DOHH2 (cell line): ENCODE measurements at regions not wholly inside any gene's neighbourhood (a gene's known extent, or its start where the extent isn't known, plus 50 kb on each side); places are given as distances from the start of the nearest gene placed in this dataset.
"Not testable (repeated sequence)": the region's sequence is repeated elsewhere in the genome, so short reads cannot be mapped to it uniquely, and the experiment has no call there.

Experiments used
- H3F3A ChIP-seq: fragments of 200-600 bp; sonication (generic), shearing (Covaris generic); 2 replicates; pipeline ENCODE4 v1.6.0; 2016; ENCODE audit warnings: antibody characterized with exemption, mild to moderate bottlenecking; ENCODE audit not compliant: control insufficient read depth, insufficient read depth
- H3K27ac ChIP-seq: fragments of 200-600 bp; sonication (generic); 2 replicates; pipeline ENCODE4 v1.5.1; 2014; ENCODE audit warnings: low read depth, mild to moderate bottlenecking, low read length, moderate library complexity
- H3K27me3 ChIP-seq: fragments of 200-600 bp; sonication (generic); 2 replicates; pipeline ENCODE4 v1.6.1; 2014; ENCODE audit warnings: mild to moderate bottlenecking, low read length, mixed read lengths; ENCODE audit not compliant: control insufficient read depth
- H3K36me3 ChIP-seq: fragments of 200-600 bp; sonication (generic); 2 replicates; pipeline ENCODE4 v1.6.1; 2014; ENCODE audit warnings: mild to moderate bottlenecking, low read length, moderate library complexity, mixed read lengths; ENCODE audit not compliant: control insufficient read depth
- H3K4me1 ChIP-seq: fragments of 200-600 bp; sonication (generic); 2 replicates; pipeline ENCODE4 v1.6.1; 2014; ENCODE audit warnings: mild to moderate bottlenecking, low read length, mixed read lengths; ENCODE audit not compliant: control insufficient read depth
- H3K4me2 ChIP-seq: fragments of 200-600 bp; sonication (generic); 2 replicates; pipeline ENCODE4 v1.6.0; 2014; ENCODE audit warnings: mild to moderate bottlenecking, low read length, moderate library complexity
- H3K4me3 ChIP-seq: fragments of 200-600 bp; sonication (generic); 2 replicates; pipeline ENCODE4 v1.5.1; 2014; ENCODE audit warnings: mild to moderate bottlenecking, low read length, mixed read lengths
- H3K79me2 ChIP-seq: fragments of 200-600 bp; sonication (generic); 2 replicates; pipeline ENCODE4 v1.6.1; 2014; ENCODE audit warnings: mild to moderate bottlenecking, low read length, mixed read lengths; ENCODE audit not compliant: control insufficient read depth
- H3K9me2 ChIP-seq: fragments of 200-600 bp; sonication (generic); replicated peaks from 2 replicates; pipeline ENCODE4 v1.6.1; 2014; ENCODE audit warnings: mild to moderate bottlenecking, low read length, mixed read lengths; ENCODE audit not compliant: control insufficient read depth
- H3K9me3 ChIP-seq: fragments of 200-600 bp; sonication (generic); 2 replicates; pipeline ENCODE4 v1.6.1; 2014; ENCODE audit warnings: antibody characterized with exemption, low read length, mixed read lengths; ENCODE audit not compliant: control insufficient read depth, insufficient read depth
- H4K20me1 ChIP-seq: fragments of 200-600 bp; sonication (generic); 2 replicates; pipeline ENCODE4 v1.6.0; 2014; ENCODE audit warnings: low read depth, mild to moderate bottlenecking, antibody characterized with exemption, low read length, moderate library complexity; ENCODE audit not compliant: control insufficient read depth, insufficient read depth
- CTCF ChIP-seq: fragments of 200-600 bp; sonication (generic); IDR thresholded peaks from one replicate; pipeline ENCODE4 v1.5.1; 2014; ENCODE audit warnings: antibody characterized with exemption, mild to moderate bottlenecking, low read depth, low read length; ENCODE audit not compliant: poor library complexity, severe bottlenecking
- EZH2phosphoT487 ChIP-seq: fragments of 200-600 bp; sonication (generic); IDR thresholded peaks from 2 replicates; pipeline ENCODE4 v1.6.1; 2017; ENCODE audit warnings: borderline replicate concordance, mild to moderate bottlenecking, antibody characterized with exemption, low read length, moderate library complexity, mixed read lengths

- H3K4me3 ChIP-seq, result no peak overlapping the region
- H3K79me2 ChIP-seq, result no peaks in the 10 kb centered on the region
- no peaks in the 10 kb centered on the region for H3K27me3 ChIP-seq
- H3F3A ChIP-seq, result no peaks in the 10 kb centered on the region
- no peaks in the 10 kb centered on the region for H3K9me3 ChIP-seq
- H3K36me3 ChIP-seq, result no peaks in the 10 kb centered on the region
- no peak overlapping the region for H3K27ac ChIP-seq
- no peaks in the 10 kb centered on the region for H3K4me1 ChIP-seq
- no peaks in the 10 kb centered on the region for H4K20me1 ChIP-seq
- TF ChIP-seq EZH2phosphoT487 (no peak), CTCF (no peak)
- H3K4me2 ChIP-seq, result no peak overlapping the region
- no peaks in the 10 kb centered on the region for H3K9me2 ChIP-seq
Observed at GRCh38 chr12:34121360-34121759, 99.1 kb downstream of the ALG10 start.

- not testable (repeated sequence) for H3K4me3 ChIP-seq, H3K9me2 ChIP-seq, H3K27ac ChIP-seq, H3K36me3 ChIP-seq, H3K79me2 ChIP-seq, H3K27me3 ChIP-seq, H3K9me3 ChIP-seq, H3F3A ChIP-seq, H3K4me1 ChIP-seq, H4K20me1 ChIP-seq, H3K4me2 ChIP-seq
- peak; percentile 72 for TF ChIP-seq CTCF
Observed at GRCh38 chr12:34123092-34123491, 100.8 kb downstream of the ALG10 start.

- Histone ChIP-seq H3F3A (no peaks in the 10 kb centered on the region), H3K4me3 (no peak overlapping the region), H3K36me3 (no peaks in the 10 kb centered on the region), H3K27me3 (no peaks in the 10 kb centered on the region), H3K4me1 (no peaks in the 10 kb centered on the region), H3K27ac (no peak overlapping the region), H4K20me1 (no peaks in the 10 kb centered on the region), H3K4me2 (no peak overlapping the region), H3K79me2 (no peaks in the 10 kb centered on the region), H3K9me3 (no peaks in the 10 kb centered on the region), H3K9me2 (no peaks in the 10 kb centered on the region)
- no peak for TF ChIP-seq EZH2phosphoT487
- TF ChIP-seq CTCF, result no peak
Observed at GRCh38 chr12:34124608-34125007, 102.3 kb downstream of the ALG10 start.

DNA sequence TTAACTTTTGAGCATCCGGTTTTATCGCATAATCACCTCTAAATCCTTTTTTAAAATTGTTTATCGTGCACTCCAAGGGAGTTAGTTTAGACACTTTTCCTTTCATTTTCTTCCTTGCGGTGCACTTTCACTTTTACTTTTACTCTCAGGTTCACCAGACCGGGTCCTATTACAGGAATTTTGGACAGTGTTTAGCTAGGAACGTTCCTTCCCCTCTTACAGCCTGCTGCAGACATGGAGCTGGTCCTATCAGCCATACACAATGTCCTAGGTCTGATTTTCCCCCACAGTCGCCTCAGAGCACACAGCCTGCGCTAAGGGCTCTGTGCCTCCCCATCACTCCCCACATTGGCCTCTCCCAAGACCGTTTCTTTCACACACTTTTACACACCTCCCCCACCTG, 103.9 kb downstream of the ALG10 start:
- Histone ChIP-seq H3K4me2 (no peak overlapping the region), H3K9me3 (no peaks in the 10 kb centered on the region), H3K36me3 (no peaks in the 10 kb centered on the region), H3K4me1 (no peaks in the 10 kb centered on the region), H3K27ac (no peak overlapping the region), H4K20me1 (no peaks in the 10 kb centered on the region), H3K9me2 (no peaks in the 10 kb centered on the region), H3K79me2 (no peaks in the 10 kb centered on the region), H3F3A (no peaks in the 10 kb centered on the region), H3K27me3 (no peaks in the 10 kb centered on the region), H3K4me3 (no peak overlapping the region)
- TF ChIP-seq CTCF, result no peak
- no peak for TF ChIP-seq EZH2phosphoT487
